ENCODE measurements at regions not wholly inside any gene's neighbourhood (a gene's known extent, or its start where the extent isn't known, plus 50 kb on each side); places are given as distances from the start of the nearest gene placed in this dataset.

- DNase-seq (ENCODE audit: low spot score): no peak
Measured at GRCh38 chr12:77723308-77723707, 107.4 kb upstream of the NAV3 start.

GRCh38 chr12:77722536-77722935, 108.2 kb upstream of the NAV3 start:
- DNase-seq (ENCODE audit: low spot score): no peak

- DNase-seq (ENCODE audit: low spot score): no peak
Measured at GRCh38 chr12:77720258-77720657, 110.4 kb upstream of the NAV3 start.

- DNase-seq (ENCODE audit: low spot score): no peak
Measured at GRCh38 chr12:77710209-77710608, 120.5 kb upstream of the NAV3 start.

DNA sequence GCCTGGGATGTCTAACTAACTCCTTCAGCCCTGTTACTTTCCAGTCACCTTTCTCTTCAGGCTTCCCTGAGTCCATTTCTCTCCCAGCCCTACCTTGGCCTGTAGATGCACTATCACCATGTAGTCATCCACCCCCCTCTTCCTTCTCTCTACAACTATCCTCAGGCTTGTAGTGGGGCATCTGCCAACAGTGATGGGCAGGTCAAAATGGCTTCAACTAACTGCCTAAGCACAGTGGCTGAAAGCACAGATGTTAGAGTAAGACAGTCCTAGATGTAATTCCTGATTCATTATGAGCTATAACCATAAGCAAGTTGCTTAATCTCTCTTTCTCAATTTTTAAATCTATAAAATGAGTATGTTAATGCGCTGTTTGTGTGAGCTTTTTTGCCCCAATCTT, 133.6 kb upstream of the NAV3 start:
- no peak for DNase-seq (ENCODE audit: low spot score)

DNA sequence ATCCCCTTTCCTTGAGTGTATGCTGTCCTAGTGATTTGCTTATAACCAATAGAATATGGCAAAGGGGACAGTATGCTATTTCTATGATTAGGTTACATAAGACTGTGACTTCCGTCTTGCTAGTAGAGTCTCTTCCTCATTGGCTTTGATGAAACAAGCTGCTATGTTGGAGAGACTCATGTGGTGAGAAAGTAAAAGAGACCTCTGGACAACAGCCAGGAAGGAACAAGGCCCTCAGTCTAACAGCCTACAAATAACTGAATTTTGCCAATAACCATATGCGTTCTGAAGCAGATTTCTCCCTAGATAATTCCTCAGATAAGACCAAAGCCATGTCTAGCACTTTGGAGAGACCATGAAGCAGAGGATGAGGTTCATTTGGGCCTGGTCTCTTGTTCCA, 134.5 kb upstream of the NAV3 start:
- no peak for DNase-seq (ENCODE audit: low spot score)

GRCh38 chr12:77689510-77690086, 141.1 kb upstream of the NAV3 start:
- DNase-seq (ENCODE audit: low spot score): no peak

DNA sequence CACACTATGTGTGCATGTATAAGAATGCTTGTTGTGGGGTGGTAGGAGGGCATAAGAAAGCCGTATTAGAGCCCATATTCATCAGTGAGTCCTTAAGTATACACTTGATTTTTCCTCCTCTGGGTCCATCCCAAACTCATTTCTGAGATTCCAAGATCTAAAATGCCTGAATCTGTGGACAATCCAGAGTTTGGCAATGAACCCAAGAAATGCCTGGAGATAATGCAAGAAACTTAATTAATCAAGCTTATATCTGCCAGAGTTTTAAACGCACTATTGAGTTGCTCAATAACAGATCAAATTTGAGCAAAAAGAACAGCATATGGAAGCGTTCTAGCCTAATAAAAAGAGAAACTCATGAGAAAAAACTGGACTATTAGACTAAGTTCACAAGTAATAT, 143.4 kb upstream of the NAV3 start:
- DNase-seq (ENCODE audit: low spot score): no peak

DNA sequence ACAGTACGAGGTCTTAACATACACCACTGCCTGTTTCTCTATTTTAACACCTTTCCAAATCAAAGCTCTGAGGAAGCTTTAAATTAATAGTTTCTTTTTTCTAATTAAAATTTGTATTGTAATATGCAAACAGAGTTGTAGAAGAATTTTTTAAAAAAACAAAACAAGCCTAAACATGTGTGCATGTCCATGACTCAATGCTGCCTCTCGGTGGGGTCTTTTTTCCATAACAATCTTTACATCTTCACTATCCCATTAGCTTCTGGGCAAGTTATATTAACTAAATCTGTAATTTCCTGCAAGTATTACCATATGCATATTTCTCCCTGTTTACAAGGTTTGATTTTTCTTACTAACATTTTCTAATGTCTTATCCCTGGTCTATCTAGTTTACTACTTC, 143.9 kb upstream of the NAV3 start:
- DNase-seq (ENCODE audit: low spot score): no peak

- DNase-seq (ENCODE audit: low spot score): no peak
Measured at GRCh38 chr12:77685901-77686300, 144.8 kb upstream of the NAV3 start.

- peak; percentile 9 for DNase-seq (ENCODE audit: low spot score)
Measured at GRCh38 chr12:77685112-77685511, 145.6 kb upstream of the NAV3 start.

- no peak for DNase-seq (ENCODE audit: low spot score)
Measured at GRCh38 chr12:77682488-77682887, 148.2 kb upstream of the NAV3 start.

DNA sequence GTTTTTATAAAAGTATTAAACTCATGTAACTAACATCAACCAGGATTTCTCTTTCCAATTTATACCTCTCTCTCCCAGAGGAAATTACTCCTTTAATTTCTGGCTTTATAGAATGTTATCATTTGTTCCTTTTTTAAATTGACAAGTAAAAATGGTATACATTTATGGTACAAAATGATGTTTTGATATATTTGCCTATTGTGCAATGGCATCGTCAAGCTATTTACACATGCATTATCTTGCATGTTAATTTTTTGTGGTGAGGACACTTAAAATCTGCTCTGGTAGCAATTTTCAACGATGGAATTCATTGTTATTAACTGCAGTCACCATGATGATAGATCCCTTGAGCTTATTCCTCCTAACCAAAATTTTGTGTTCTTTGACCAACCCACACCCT, 149.0 kb upstream of the NAV3 start:
- DNase-seq (ENCODE audit: low spot score): no peak

GRCh38 chr12:77679686-77680085, 151.0 kb upstream of the NAV3 start:
- DNase-seq (ENCODE audit: low spot score): no peak

- no peak for DNase-seq (ENCODE audit: low spot score)
Measured at GRCh38 chr12:77678621-77679020, 152.1 kb upstream of the NAV3 start.

GRCh38 chr12:77667101-77667500, 163.6 kb upstream of the NAV3 start:
- no peak for DNase-seq (ENCODE audit: low spot score)

DNA sequence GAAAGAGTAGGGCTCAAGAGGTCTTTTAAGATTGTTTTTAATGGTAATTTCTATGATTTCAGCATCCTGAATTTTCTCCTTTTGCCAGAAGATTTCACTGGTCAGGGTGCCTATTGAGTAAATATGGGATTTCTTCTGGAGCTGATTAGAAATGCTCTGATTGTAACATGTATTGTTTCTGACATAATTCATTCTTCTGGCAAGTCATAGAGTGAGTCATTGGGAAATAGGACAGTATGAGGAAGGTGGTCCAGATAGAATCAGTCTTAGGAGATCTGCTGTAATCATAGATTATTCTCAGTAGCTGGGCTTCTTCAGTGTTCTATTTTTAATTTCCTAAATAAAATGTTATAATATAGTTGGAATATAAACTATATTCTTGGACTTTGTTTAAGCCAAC, 182.0 kb upstream of the NAV3 start:
- no peak for DNase-seq (ENCODE audit: low spot score)

- DNase-seq (ENCODE audit: low spot score): no peak
Measured at GRCh38 chr12:77645966-77646598, 184.6 kb upstream of the NAV3 start.

GRCh38 chr12:77644915-77645605, 185.6 kb upstream of the NAV3 start:
- no peak for DNase-seq (ENCODE audit: low spot score)

DNA sequence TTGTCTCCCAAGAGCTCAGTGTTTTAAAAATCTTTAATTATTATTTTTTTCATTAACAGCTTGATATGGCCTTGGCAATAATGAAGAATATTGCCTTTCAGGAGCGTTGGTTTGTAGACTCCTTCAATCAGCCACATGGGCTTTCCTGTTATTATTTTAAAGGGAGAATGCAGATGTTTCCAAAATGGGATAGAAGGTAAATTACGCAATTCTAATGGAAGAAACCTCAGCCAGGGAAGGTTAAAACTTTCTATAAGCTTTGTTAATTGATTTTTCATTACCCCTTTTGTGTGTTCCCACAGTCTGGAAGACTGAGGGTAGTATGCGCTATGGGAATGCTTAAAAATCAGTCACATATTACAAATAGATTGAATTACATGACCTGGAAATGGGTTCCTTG, 188.4 kb upstream of the NAV3 start:
- no peak for DNase-seq (ENCODE audit: low spot score)

DNA sequence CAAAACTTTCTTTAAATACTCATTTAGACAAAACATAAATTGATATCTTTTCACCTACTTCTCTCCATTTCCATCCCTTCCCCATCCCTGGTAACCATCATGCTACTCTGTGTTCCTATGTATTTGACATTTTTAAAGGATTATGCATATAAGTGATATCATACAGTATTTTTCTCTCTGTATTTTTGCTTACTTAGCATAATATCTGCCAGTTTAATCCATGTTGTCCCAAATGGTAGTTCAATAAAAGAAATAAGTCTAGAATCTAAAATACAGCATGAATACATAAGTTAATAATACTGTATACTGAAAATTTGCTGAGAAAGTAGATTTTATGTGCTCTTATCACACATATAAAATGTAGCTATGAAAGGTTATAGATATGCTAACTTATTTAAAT, 190.3 kb upstream of the NAV3 start:
- no peak for DNase-seq (ENCODE audit: low spot score)

GRCh38 chr12:77630790-77631445, 199.8 kb upstream of the NAV3 start:
- DNase-seq (ENCODE audit: low spot score): no peak

DNA sequence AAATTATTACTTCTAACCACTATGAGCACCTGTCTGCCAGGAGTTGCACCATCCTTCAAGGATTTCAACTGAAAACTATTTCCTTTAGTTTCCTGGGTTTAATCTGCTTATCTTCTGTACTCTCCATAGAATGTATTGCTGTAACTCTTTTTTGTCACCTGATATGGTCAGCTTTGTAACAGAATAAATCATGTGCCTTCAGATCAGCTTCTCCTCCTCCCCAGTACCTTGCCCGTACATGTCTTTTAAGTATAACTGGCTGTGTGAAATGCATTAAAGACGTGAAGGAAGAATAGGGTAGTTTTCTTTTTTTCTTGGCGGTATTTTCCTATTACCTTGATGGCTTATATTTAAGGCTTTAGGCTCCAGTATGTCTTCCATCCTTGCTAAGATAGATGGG, 200.3 kb upstream of the NAV3 start:
- no peak for DNase-seq (ENCODE audit: low spot score)

Measured in HuH-7.5 (cell line).